IPS DF 6.9 (cell line): ENCODE measurements at regions not wholly inside any gene's neighbourhood (a gene's known extent, or its start where the extent isn't known, plus 50 kb on each side); places are given as distances from the start of the nearest gene placed in this dataset.

Source experiments
- DNase-seq: peaks from one replicate; pipeline ENCODE4 v3.0.0-alpha.2; 2013; ENCODE audit warnings: low read depth, low spot score
- H3K27ac ChIP-seq: one replicate; pipeline ENCODE4 v1.5.1; 2013; ENCODE audit warnings: low read length, control low read depth
- H3K27me3 ChIP-seq: 2 replicates; pipeline ENCODE4 v1.6.1; 2013; ENCODE audit warnings: mild to moderate bottlenecking, low read length; ENCODE audit not compliant: control insufficient read depth, insufficient read depth
- H3K36me3 ChIP-seq: 2 replicates; pipeline ENCODE4 v1.6.1; 2013; ENCODE audit warnings: low read length; ENCODE audit not compliant: control insufficient read depth, insufficient read depth
- H3K4me1 ChIP-seq: 2 replicates; pipeline ENCODE4 v1.6.1; 2013; ENCODE audit warnings: low read length; ENCODE audit not compliant: control insufficient read depth, insufficient read depth
- H3K4me3 ChIP-seq: 2 replicates; pipeline ENCODE4 v1.5.1; 2013; ENCODE audit warnings: mild to moderate bottlenecking, low read length
- H3K9me3 ChIP-seq: 2 replicates; pipeline ENCODE4 v1.6.1; 2013; ENCODE audit warnings: low read length, inconsistent platforms; ENCODE audit not compliant: control insufficient read depth, insufficient read depth
- WGBS: extraction: QIAGEN DNeasy Blood & Tissue Kit; methylation state at CpG from one replicate; pipeline ENCODE4 v1.1.7; 2013; ENCODE audit warnings: mixed read lengths, missing lambda C conversion rate; ENCODE audit not compliant: insufficient read length, insufficient coverage; 5-methylcytosine and 5-hydroxymethylcytosine counted together

DNA sequence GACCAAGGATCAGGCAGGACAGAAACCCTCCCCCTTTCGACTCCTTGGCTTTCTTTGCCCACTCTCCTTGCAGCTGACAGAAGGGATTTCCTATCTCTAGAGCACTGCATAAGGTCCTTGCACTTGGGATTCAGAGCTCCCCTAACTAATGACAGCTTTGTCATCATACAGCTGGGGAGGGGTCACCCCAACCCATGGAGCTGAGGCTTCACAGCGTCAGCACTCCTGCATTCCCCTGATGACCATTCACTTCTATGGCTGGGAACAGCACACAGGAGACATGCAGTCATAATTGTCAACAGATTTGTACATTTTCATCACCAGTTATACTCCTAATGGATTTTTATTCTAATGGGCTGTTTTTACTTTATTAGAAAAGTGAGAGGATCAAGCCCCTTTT lies 161.7 kb upstream of the C1orf87 start:
- no peak overlapping the region for H3K27ac ChIP-seq
- H3K4me1 ChIP-seq, result no peaks in the 10 kb centered on the region
- H3K4me3 ChIP-seq, result no peak overlapping the region
- no CpG with 5 or more reads among the region's 2 CpGs for WGBS
- no peaks in the 10 kb centered on the region for H3K36me3 ChIP-seq
- DNase-seq, result no peak
- no peaks in the 10 kb centered on the region for H3K27me3 ChIP-seq
- H3K9me3 ChIP-seq, result no peaks in the 10 kb centered on the region

DNA sequence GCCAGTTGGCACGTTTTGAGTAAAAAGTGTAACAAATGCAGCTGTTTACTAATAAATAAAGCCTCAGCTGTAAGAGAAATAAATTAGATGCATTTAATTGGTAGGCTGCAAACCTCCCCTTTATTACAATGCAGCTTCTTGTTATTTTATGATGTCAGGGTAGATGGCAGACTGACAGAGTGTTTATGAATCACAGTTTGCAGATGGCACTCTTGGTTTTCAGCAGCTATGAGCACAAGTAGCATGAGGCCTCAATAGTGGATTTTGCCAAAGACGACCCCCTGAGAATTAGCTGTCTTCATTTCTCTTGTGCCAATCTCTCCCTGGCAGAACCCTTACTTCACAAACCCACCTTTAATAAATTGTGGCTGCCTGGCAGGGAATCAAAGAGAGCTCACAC lies 161.2 kb upstream of the C1orf87 start:
- H3K9me3 ChIP-seq, result no peaks in the 10 kb centered on the region
- H3K4me3 ChIP-seq, result no peak overlapping the region
- H3K27me3 ChIP-seq, result no peaks in the 10 kb centered on the region
- DNase-seq, result no peak
- no peaks in the 10 kb centered on the region for H3K36me3 ChIP-seq
- H3K27ac ChIP-seq, result no peak overlapping the region
- no peaks in the 10 kb centered on the region for H3K4me1 ChIP-seq
- WGBS, result no CpG with 5 or more reads among the region's 2 CpGs

DNA sequence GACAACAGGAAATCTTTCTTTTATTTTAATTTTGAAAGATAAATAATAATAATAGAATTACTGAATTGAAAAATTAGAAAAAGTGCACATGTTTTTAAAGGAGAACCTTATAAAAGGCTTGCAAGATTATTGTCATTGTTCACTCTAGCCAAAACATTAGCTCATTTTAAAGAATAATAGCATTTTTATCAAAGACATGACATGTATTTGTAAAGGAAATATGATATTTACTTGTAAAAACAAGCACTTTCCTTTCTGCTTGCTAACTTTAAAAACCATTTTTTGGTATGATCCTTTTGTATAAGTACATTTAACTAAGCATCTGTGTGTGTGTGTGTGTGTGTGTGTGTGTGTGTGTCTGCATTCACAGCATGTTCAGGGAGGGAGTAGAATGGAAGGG lies 156.3 kb upstream of the C1orf87 start:
- H3K27ac ChIP-seq, result no peak overlapping the region
- H3K4me3 ChIP-seq, result no peak overlapping the region
- no peaks in the 10 kb centered on the region for H3K27me3 ChIP-seq
- no peaks in the 10 kb centered on the region for H3K36me3 ChIP-seq
- H3K9me3 ChIP-seq, result no peaks in the 10 kb centered on the region
- no peak for DNase-seq
- no peaks in the 10 kb centered on the region for H3K4me1 ChIP-seq

GRCh38 chr1:60228041-60228491 lies 154.5 kb upstream of the C1orf87 start:
- no peak for DNase-seq
- H3K4me1 ChIP-seq, result no peaks in the 10 kb centered on the region
- H3K27me3 ChIP-seq, result no peaks in the 10 kb centered on the region
- H3K4me3 ChIP-seq, result no peak overlapping the region
- WGBS, result no CpG with 5 or more reads among the region's 1 CpG
- H3K27ac ChIP-seq, result no peak overlapping the region
- no peaks in the 10 kb centered on the region for H3K36me3 ChIP-seq
- no peaks in the 10 kb centered on the region for H3K9me3 ChIP-seq

DNA sequence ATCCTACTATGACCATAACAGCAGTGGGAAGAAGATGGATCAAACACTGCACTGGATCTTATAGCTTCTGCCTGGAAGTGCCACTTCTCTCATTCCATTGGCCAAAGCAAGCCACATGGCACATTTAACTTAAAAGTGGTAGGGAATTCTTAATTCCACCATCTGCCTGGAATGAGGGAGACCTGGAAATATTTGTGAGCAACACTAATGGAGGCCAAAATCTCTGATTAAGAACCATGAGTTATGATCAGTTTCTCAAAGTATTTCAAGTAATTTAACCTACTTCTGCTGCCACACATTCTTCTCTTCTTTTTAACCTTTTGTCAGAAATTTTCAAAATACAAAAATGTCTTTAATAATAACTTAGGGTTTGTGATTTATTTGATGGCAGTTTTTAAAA lies 154.0 kb upstream of the C1orf87 start:
- no peaks in the 10 kb centered on the region for H3K9me3 ChIP-seq
- DNase-seq, result no peak
- H3K27me3 ChIP-seq, result no peaks in the 10 kb centered on the region
- H3K4me1 ChIP-seq, result no peaks in the 10 kb centered on the region
- no peak overlapping the region for H3K27ac ChIP-seq
- H3K4me3 ChIP-seq, result no peak overlapping the region
- H3K36me3 ChIP-seq, result no peaks in the 10 kb centered on the region

GRCh38 chr1:60225486-60225885 lies 151.9 kb upstream of the C1orf87 start:
- H3K27ac ChIP-seq, result no peak overlapping the region
- no peaks in the 10 kb centered on the region for H3K4me1 ChIP-seq
- H3K27me3 ChIP-seq, result no peaks in the 10 kb centered on the region
- DNase-seq, result no peak
- no peaks in the 10 kb centered on the region for H3K9me3 ChIP-seq
- no peaks in the 10 kb centered on the region for H3K36me3 ChIP-seq
- H3K4me3 ChIP-seq, result no peak overlapping the region
- WGBS, result no CpG with 5 or more reads among the region's 3 CpGs

DNA sequence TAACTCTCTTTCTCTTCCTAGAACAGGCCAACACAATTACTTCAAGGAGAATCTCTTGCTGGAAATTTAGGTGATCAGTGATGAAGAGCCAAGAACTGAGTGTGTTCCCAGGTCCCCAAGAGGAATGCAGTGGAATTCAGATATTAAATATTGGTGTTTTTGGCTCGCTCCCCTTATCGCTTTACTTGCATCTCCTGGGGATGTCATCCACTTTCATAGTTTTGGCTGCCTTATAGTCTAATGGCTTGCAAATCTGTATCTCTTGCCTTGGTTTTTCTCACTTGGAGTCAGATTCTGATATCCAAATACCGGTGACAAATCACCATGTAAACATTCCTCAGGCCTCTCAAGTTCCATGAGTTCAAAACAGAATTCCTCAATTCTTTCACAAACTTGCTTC lies 151.0 kb upstream of the C1orf87 start:
- Histone ChIP-seq H3K36me3 (no peaks in the 10 kb centered on the region), H3K27me3 (no peaks in the 10 kb centered on the region), H3K27ac (no peak overlapping the region), H3K4me1 (no peaks in the 10 kb centered on the region), H3K9me3 (no peaks in the 10 kb centered on the region), H3K4me3 (no peak overlapping the region)
- WGBS, result no CpG with 5 or more reads among the region's 3 CpGs
- DNase-seq, result no peak

- Histone ChIP-seq H3K9me3 (no peaks in the 10 kb centered on the region), H3K36me3 (no peaks in the 10 kb centered on the region), H3K4me1 (no peaks in the 10 kb centered on the region), H3K27me3 (no peaks in the 10 kb centered on the region), H3K27ac (no peak overlapping the region), H3K4me3 (no peak overlapping the region)
- no peak for DNase-seq
- WGBS, result no CpG with 5 or more reads among the region's 5 CpGs
Observed at GRCh38 chr1:60223158-60223557, 149.6 kb upstream of the C1orf87 start.

GRCh38 chr1:60222360-60223115 lies 149.0 kb upstream of the C1orf87 start:
- no CpG with 5 or more reads among the region's 11 CpGs for WGBS
- Histone ChIP-seq H3K27ac (no peak overlapping the region), H3K27me3 (no peaks in the 10 kb centered on the region), H3K9me3 (no peaks in the 10 kb centered on the region), H3K4me3 (no peak overlapping the region), H3K4me1 (no peaks in the 10 kb centered on the region), H3K36me3 (no peaks in the 10 kb centered on the region)
- no peak for DNase-seq

- no peak for DNase-seq
- H3K27ac ChIP-seq, result no peak overlapping the region
- H3K27me3 ChIP-seq, result no peaks in the 10 kb centered on the region
- no peaks in the 10 kb centered on the region for H3K36me3 ChIP-seq
- H3K9me3 ChIP-seq, result no peaks in the 10 kb centered on the region
- no peak overlapping the region for H3K4me3 ChIP-seq
- no peaks in the 10 kb centered on the region for H3K4me1 ChIP-seq
- no CpG with 5 or more reads among the region's 5 CpGs for WGBS
Observed at GRCh38 chr1:60213253-60213652, 139.7 kb upstream of the C1orf87 start.

DNA sequence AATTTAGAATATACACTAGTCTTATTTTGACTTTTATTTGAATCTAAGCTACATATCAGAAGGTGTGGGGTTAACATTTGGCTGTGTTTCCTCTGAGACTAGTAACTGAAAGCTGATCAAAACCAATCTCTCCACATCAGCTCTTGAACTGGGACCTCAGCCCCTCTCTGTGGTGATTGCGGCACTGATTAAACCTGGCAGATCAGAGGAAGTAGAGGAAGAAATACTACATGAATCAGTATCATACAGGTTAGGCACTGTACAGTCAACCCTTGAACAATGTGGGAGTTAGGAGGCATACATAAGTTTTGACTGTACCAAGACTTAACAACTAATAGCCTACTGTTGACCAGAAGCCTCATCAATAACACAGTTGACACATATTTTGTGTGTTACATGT lies 122.5 kb upstream of the C1orf87 start:
- DNase-seq, result no peak
- WGBS, result no CpG with 5 or more reads among the region's 1 CpG
- no peak overlapping the region for H3K4me3 ChIP-seq
- no peaks in the 10 kb centered on the region for H3K4me1 ChIP-seq
- no peaks in the 10 kb centered on the region for H3K27me3 ChIP-seq
- no peaks in the 10 kb centered on the region for H3K36me3 ChIP-seq
- no peak overlapping the region for H3K27ac ChIP-seq
- no peaks in the 10 kb centered on the region for H3K9me3 ChIP-seq
